Gastroesophageal sphincter (tissue), 4 donors: ENCODE measurements at regions not wholly inside any gene's neighbourhood (a gene's known extent, or its start where the extent isn't known, plus 50 kb on each side); places are given as distances from the start of the nearest gene placed in this dataset.
"Not testable (repeated sequence)": the region's sequence is repeated elsewhere in the genome, so short reads cannot be mapped to it uniquely, and the experiment has no call there.

ENCODE experiments used
- ATAC-seq: fragments of 150-250 bp; one replicate; pipeline ENCODE4 v1.9.1; 2016; ENCODE audit warnings: mild to moderate bottlenecking, moderate library complexity
- H3K27ac ChIP-seq, 4 donors: fragments of 200-600 bp; sonication (generic) in 3 of 4; 1 replicate in 3 of 4; 2 replicates in 1 of 4; pipeline ENCODE4 v1.5.1; 2016 to 2019
- H3K27me3 ChIP-seq: fragments of 200-600 bp; sonication (generic); one replicate; pipeline ENCODE4 v1.5.1; 2019
- H3K36me3 ChIP-seq, 2 donors: fragments of 200-600 bp; sonication (generic); one replicate each; pipeline ENCODE4 v1.5.1; 2019; ENCODE audit warnings: control low read depth in 1 of 2
- H3K4me1 ChIP-seq, 3 donors: fragments of 200-600 bp; sonication (generic); 1 replicate in 2 of 3; 2 replicates in 1 of 3; pipeline ENCODE4 v1.5.1; 2016 to 2019; ENCODE audit warnings: control low read depth in 2 of 3
- H3K4me3 ChIP-seq, 2 donors: fragments of 200-600 bp; sonication (generic); one replicate each; pipeline ENCODE4 v1.5.1; 2019; ENCODE audit warnings: mild to moderate bottlenecking in 1 of 2, moderate library complexity in 1 of 2
- H3K9me3 ChIP-seq, 3 donors: fragments of 200-600 bp; sonication (generic); one replicate each; pipeline ENCODE4 v1.5.1; 2017 to 2019; ENCODE audit warnings: control low read depth in 2 of 3
- CTCF ChIP-seq, 4 experiments: fragments of 200-600 bp in 2 of 4; fragments of 450-650 bp in 2 of 4; sonication (generic) in 1 of 4; IDR thresholded peaks; one replicate each; pipeline ENCODE4 v1.5.1; 2017 to 2019; ENCODE audit warnings: antibody characterized with exemption in 4 of 4, mild to moderate bottlenecking in 2 of 4, moderate library complexity in 2 of 4
- EP300 ChIP-seq: sonication (generic); formaldehyde crosslinking; IDR thresholded peaks from one replicate; pipeline ENCODE4 v1.6.1; 2017; ENCODE audit warnings: antibody characterized with exemption, mild to moderate bottlenecking
- POLR2A ChIP-seq, 2 donors: fragments of 450-650 bp; IDR thresholded peaks; one replicate each; pipeline ENCODE4 v1.6.1; 2017; ENCODE audit warnings: antibody characterized with exemption in 2 of 2, mild to moderate bottlenecking in 2 of 2, moderate library complexity in 1 of 2
- POLR2AphosphoS5 ChIP-seq: sonication (generic); formaldehyde crosslinking; IDR thresholded peaks from one replicate; pipeline ENCODE4 v1.6.1; 2017; ENCODE audit warnings: antibody characterized with exemption
- WGBS, 2 donors: methylation state at CpG; one replicate each; pipeline ENCODE4 v1.1.5; 2018; ENCODE audit warnings: low coverage in 1 of 2; 5-methylcytosine and 5-hydroxymethylcytosine counted together

DNA sequence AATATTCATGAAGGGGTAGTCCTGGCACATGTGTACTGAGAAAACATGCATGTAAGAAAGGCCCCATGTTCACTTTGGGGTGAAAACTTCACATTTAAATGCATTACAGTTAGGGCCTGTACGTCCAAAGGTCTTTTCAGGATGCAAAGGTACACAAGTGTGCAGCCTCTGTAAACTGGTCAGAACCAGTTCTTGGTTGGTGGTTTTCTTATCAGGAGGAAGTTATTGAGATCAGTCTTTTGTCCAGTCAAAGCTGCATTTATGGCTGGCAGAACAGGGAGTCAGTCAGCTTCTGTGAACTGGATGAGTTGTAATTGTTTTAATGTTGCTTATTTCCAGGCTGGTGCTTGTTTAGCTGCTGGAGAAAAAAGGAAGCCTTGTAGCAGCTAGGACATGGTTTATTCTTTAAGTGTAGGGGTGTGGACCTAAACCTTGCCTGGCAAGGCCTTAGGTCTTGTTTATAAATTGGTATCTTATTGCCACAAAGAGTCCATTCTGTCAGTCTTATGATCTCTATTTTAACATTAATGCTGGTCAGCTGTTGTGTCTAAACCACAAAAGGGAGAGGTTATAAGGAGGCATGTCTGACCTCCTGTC is 1906.6 kb upstream of the TENM3 start:
- H3K4me3 ChIP-seq: no peak overlapping the region
- no peaks in the 10 kb centered on the region for H3K4me1 ChIP-seq
- no peaks in the 10 kb centered on the region for H3K27me3 ChIP-seq
- 67% methylated on average over 1 of the region's 1 CpG; no CpG with 5 or more reads in 1 of the 2 donors for WGBS, 2 donors
- ATAC-seq: no peak
- no peak for TF ChIP-seq EP300
- TF ChIP-seq POLR2AphosphoS5: no peak
- no peak for TF ChIP-seq POLR2A (IDR thresholded peaks at IDR 0.05)
- no peak for TF ChIP-seq CTCF (IDR thresholded peaks at IDR 0.05)
- no peaks in the 10 kb centered on the region for H3K9me3 ChIP-seq
- H3K27ac ChIP-seq: no peak overlapping the region
- H3K36me3 ChIP-seq: no peaks in the 10 kb centered on the region

- no peak overlapping the region for H3K4me3 ChIP-seq
- H3K27me3 ChIP-seq: no peaks in the 10 kb centered on the region
- no peaks in the 10 kb centered on the region for H3K9me3 ChIP-seq
- H3K4me1 ChIP-seq: no peaks in the 10 kb centered on the region
- 84 to 85% methylated on average over 5 of the region's 5 CpGs for WGBS, 2 donors
- H3K27ac ChIP-seq: no peak overlapping the region
- no peak for ATAC-seq
- H3K36me3 ChIP-seq: no peaks in the 10 kb centered on the region
- TF ChIP-seq EP300 (no peak), POLR2AphosphoS5 (no peak), POLR2A (IDR thresholded peaks at IDR 0.05) (no peak), CTCF (IDR thresholded peaks at IDR 0.05) (no peak)
Observed at GRCh38 chr4:180341926-180342325, 1901.3 kb upstream of the TENM3 start.

- no peaks in the 10 kb centered on the region for H3K27me3 ChIP-seq
- no peak overlapping the region for H3K27ac ChIP-seq
- H3K4me3 ChIP-seq: no peak overlapping the region
- no peaks in the 10 kb centered on the region for H3K4me1 ChIP-seq
- H3K9me3 ChIP-seq: no peaks in the 10 kb centered on the region
- no peaks in the 10 kb centered on the region for H3K36me3 ChIP-seq
- WGBS, 2 donors: 53 to 56% methylated on average over 2 of the region's 2 CpGs
- TF ChIP-seq POLR2AphosphoS5: no peak
- no peak for ATAC-seq
Observed at GRCh38 chr4:180350901-180351300, 1892.3 kb upstream of the TENM3 start.

DNA sequence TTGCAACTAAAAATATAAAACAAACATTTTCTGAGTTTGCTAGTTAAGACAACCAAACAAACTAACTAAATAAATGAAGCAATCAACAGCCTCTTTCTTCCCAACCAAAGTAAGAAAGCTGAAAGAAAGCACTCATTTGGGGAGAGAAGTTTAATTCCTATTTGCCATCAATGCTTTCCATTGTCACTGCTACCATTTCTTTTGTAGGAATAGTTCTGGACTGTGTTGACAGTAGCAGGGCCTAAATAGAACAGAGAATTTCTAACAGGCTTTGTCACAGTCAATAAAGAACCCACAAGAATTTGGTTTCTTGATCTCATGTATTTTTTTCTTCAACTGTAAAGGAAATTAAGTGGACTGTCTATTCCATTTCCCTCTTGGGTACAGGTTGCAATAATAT is 1886.4 kb upstream of the TENM3 start:
- TF ChIP-seq POLR2AphosphoS5: no peak
- TF ChIP-seq POLR2A (IDR thresholded peaks at IDR 0.05): no peak
- no peak for TF ChIP-seq EP300
- Histone ChIP-seq H3K4me3 (no peak overlapping the region), H3K27ac (no peak overlapping the region), H3K9me3 (peaks cover 0 to 4% (median 0%) of the 10 kb centered on the region in 3 donors), H3K4me1 (no peaks in the 10 kb centered on the region), H3K36me3 (no peaks in the 10 kb centered on the region), H3K27me3 (no peaks in the 10 kb centered on the region)
- no peak for ATAC-seq

GRCh38 chr4:180360113-180360512 is 1883.1 kb upstream of the TENM3 start:
- not testable (repeated sequence) for H3K27ac ChIP-seq, H3K4me3 ChIP-seq, ATAC-seq, H3K9me3 ChIP-seq, H3K27me3 ChIP-seq, H3K4me1 ChIP-seq, H3K36me3 ChIP-seq
- 74 to 100% methylated on average over 1 to 4 of the region's 4 CpGs for WGBS, 2 donors

- Histone ChIP-seq H3K4me1 (no peaks in the 10 kb centered on the region), H3K36me3 (no peaks in the 10 kb centered on the region), H3K4me3 (no peak overlapping the region), H3K27me3 (no peaks in the 10 kb centered on the region), H3K27ac (no peak overlapping the region), H3K9me3 (no peaks in the 10 kb centered on the region)
- TF ChIP-seq POLR2AphosphoS5 (no peak), POLR2A (IDR thresholded peaks at IDR 0.05) (no peak), EP300 (no peak), CTCF (IDR thresholded peaks at IDR 0.05) (no peak)
- no peak for ATAC-seq
- WGBS, 2 donors: 48 to 63% methylated on average over 4 to 5 of the region's 5 CpGs
Observed at GRCh38 chr4:180363815-180364214, 1879.4 kb upstream of the TENM3 start.
